ENCODE measurements at regions not wholly inside any gene's neighbourhood (a gene's known extent, or its start where the extent isn't known, plus 50 kb on each side); places are given as distances from the start of the nearest gene placed in this dataset.

GRCh38 chr12:77679686-77680085 lies 151.0 kb upstream of the NAV3 start:
- Mint-ChIP-seq H3K27me3 (ENCODE audit: low read depth, unreplicated experiment) (no peaks in the 10 kb centered on the region), H3K27ac (ENCODE audit: unreplicated experiment) (no peak overlapping the region), H3K9me3 (ENCODE audit: unreplicated experiment) (no peaks in the 10 kb centered on the region), H3K4me3 (ENCODE audit: unreplicated experiment) (no peak overlapping the region), H3K4me1 (ENCODE audit: low read depth, unreplicated experiment) (no peaks in the 10 kb centered on the region), H3K36me3 (ENCODE audit: low read depth, unreplicated experiment) (no peaks in the 10 kb centered on the region)
- Histone ChIP-seq H3K4me1 (ENCODE audit: insufficient read depth, low read length) (no peaks in the 10 kb centered on the region), H3K79me2 (ENCODE audit: insufficient read depth, low read length) (no peaks in the 10 kb centered on the region), H3K4me3 (ENCODE audit: insufficient read depth, low read depth, low read length) (no peak overlapping the region), H3K4me2 (ENCODE audit: low read length) (no peak overlapping the region), H3K9me3 (ENCODE audit: insufficient read depth, low read depth, low read length) (no peaks in the 10 kb centered on the region), H3K27me3 (ENCODE audit: insufficient read depth, low read length) (no peaks in the 10 kb centered on the region), H2AFZ (ENCODE audit: low read depth, low read length) (no peak overlapping the region), H3K9ac (ENCODE audit: low read length) (no peak overlapping the region), H3K27ac (ENCODE audit: low read depth, low read length) (no peak overlapping the region), H3K36me3 (ENCODE audit: insufficient read depth, low read length) (no peaks in the 10 kb centered on the region), H4K20me1 (ENCODE audit: insufficient read depth, low read length) (no peaks in the 10 kb centered on the region)
- FAIRE-seq = no peak
- peak; percentile 23 for DNase-seq (ENCODE audit: low read depth)
- TF ChIP-seq CTCF (IDR thresholded peaks at IDR 0.05; ENCODE audit: insufficient read depth, low read depth, low read length) (no peak), EZH2 (IDR thresholded peaks at IDR 0.05; ENCODE audit: insufficient read depth, low read length) (no peak)

- H3K4me3 ChIP-seq (ENCODE audit: insufficient read depth, low read depth, low read length) = no peak overlapping the region
- no peak for TF ChIP-seq CTCF (IDR thresholded peaks at IDR 0.05; ENCODE audit: insufficient read depth, low read depth, low read length)
- Mint-ChIP-seq H3K36me3 (ENCODE audit: low read depth, unreplicated experiment) (no peaks in the 10 kb centered on the region), H3K4me1 (ENCODE audit: low read depth, unreplicated experiment) (no peaks in the 10 kb centered on the region), H3K27me3 (ENCODE audit: low read depth, unreplicated experiment) (no peaks in the 10 kb centered on the region), H3K4me3 (ENCODE audit: unreplicated experiment) (no peak overlapping the region), H3K9me3 (ENCODE audit: unreplicated experiment) (no peaks in the 10 kb centered on the region), H3K27ac (ENCODE audit: unreplicated experiment) (no peak overlapping the region)
- no peaks in the 10 kb centered on the region for H4K20me1 ChIP-seq (ENCODE audit: insufficient read depth, low read length)
- no peaks in the 10 kb centered on the region for H3K79me2 ChIP-seq (ENCODE audit: insufficient read depth, low read length)
- no peak overlapping the region for H3K27ac ChIP-seq (ENCODE audit: low read depth, low read length)
- no peak overlapping the region for H2AFZ ChIP-seq (ENCODE audit: low read depth, low read length)
- no peaks in the 10 kb centered on the region for H3K9me3 ChIP-seq (ENCODE audit: insufficient read depth, low read depth, low read length)
- FAIRE-seq (no peak), DNase-seq (ENCODE audit: low read depth) (no peak)
- H3K27me3 ChIP-seq (ENCODE audit: insufficient read depth, low read length) = no peaks in the 10 kb centered on the region
- no peaks in the 10 kb centered on the region for H3K36me3 ChIP-seq (ENCODE audit: insufficient read depth, low read length)
- H3K4me1 ChIP-seq (ENCODE audit: insufficient read depth, low read length) = no peaks in the 10 kb centered on the region
- no peak overlapping the region for H3K4me2 ChIP-seq (ENCODE audit: low read length)
- no peak overlapping the region for H3K9ac ChIP-seq (ENCODE audit: low read length)
Observed at GRCh38 chr12:77678621-77679020, 152.1 kb upstream of the NAV3 start.

GRCh38 chr12:77667101-77667500 lies 163.6 kb upstream of the NAV3 start:
- peak; percentile 97 for DNase-seq (ENCODE audit: low read depth)
- Histone ChIP-seq H3K4me1 (ENCODE audit: insufficient read depth, low read length) (peaks cover 12% of the 10 kb centered on the region), H4K20me1 (ENCODE audit: insufficient read depth, low read length) (no peaks in the 10 kb centered on the region), H3K79me2 (ENCODE audit: insufficient read depth, low read length) (no peaks in the 10 kb centered on the region), H3K27me3 (ENCODE audit: insufficient read depth, low read length) (no peaks in the 10 kb centered on the region), H3K4me3 (ENCODE audit: insufficient read depth, low read depth, low read length) (no peak overlapping the region), H3K9ac (ENCODE audit: low read length) (peak overlapping the region; percentile 54), H3K9me3 (ENCODE audit: insufficient read depth, low read depth, low read length) (no peaks in the 10 kb centered on the region), H2AFZ (ENCODE audit: low read depth, low read length) (peak overlapping the region; percentile 11), H3K27ac (ENCODE audit: low read depth, low read length) (peak overlapping the region; percentile 89), H3K36me3 (ENCODE audit: insufficient read depth, low read length) (no peaks in the 10 kb centered on the region), H3K4me2 (ENCODE audit: low read length) (peak overlapping the region; percentile 42)
- no peaks in the 10 kb centered on the region for H3K27me3 Mint-ChIP-seq (ENCODE audit: low read depth, unreplicated experiment)
- TF ChIP-seq CTCF (IDR thresholded peaks at IDR 0.05; ENCODE audit: insufficient read depth, low read depth, low read length) = no peak
- TF ChIP-seq EZH2 (IDR thresholded peaks at IDR 0.05; ENCODE audit: insufficient read depth, low read length) = no peak
- peaks cover 15% of the 10 kb centered on the region for H3K4me1 Mint-ChIP-seq (ENCODE audit: low read depth, unreplicated experiment)
- no peaks in the 10 kb centered on the region for H3K9me3 Mint-ChIP-seq (ENCODE audit: unreplicated experiment)
- no peak overlapping the region for H3K4me3 Mint-ChIP-seq (ENCODE audit: unreplicated experiment)
- peak; percentile 77 for FAIRE-seq
- no peaks in the 10 kb centered on the region for H3K36me3 Mint-ChIP-seq (ENCODE audit: low read depth, unreplicated experiment)
- H3K27ac Mint-ChIP-seq (ENCODE audit: unreplicated experiment) = peak overlapping the region; percentile 91

Measured in astrocyte (in vitro differentiated cells and primary cell).